Esophagus squamous epithelium (tissue), 4 donors: ENCODE measurements at regions not wholly inside any gene's neighbourhood (a gene's known extent, or its start where the extent isn't known, plus 50 kb on each side); places are given as distances from the start of the nearest gene placed in this dataset.
"Not testable (repeated sequence)": the region's sequence is repeated elsewhere in the genome, so short reads cannot be mapped to it uniquely, and the experiment has no call there.

Source experiments
- POLR2A ChIP-seq, 4 donors: fragments of 450-650 bp; IDR thresholded peaks; one replicate each; pipeline ENCODE4 v1.6.1; 2017; ENCODE audit warnings: antibody characterized with exemption in 4 of 4, mild to moderate bottlenecking in 4 of 4, moderate library complexity in 3 of 4
- TF ChIP-seq, protein P1 (sequence below), 6 experiments: fragments of 450-650 bp in 4 of 6; fragments of 200-600 bp in 2 of 6; sonication (generic) in 2 of 6; IDR thresholded peaks; one replicate each; pipeline ENCODE4 v1.5.1; 2016 to 2019; ENCODE audit warnings: antibody characterized with exemption in 6 of 6, mild to moderate bottlenecking in 4 of 6, moderate library complexity in 4 of 6

DNA sequence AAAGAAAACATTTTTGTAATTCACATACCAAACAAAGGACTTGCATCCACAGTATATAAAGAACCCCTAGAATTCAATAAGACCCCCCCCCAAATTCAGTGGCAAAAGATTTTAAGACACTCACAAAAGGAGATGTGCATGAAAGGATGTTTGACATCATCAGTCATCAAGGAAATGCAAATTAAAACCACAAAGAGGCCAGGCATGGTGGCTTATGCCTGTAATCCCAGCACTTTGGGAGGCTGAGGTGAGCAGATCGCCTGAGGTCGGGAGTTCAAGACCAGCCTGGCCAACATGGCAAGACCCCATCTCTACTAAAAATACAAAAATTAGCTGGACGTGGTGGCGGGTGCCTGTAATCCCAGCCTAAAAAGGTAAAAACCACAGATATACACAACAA lies 61.3 kb downstream of the AIPL1 start:
- TF ChIP-seq, protein P1, sequence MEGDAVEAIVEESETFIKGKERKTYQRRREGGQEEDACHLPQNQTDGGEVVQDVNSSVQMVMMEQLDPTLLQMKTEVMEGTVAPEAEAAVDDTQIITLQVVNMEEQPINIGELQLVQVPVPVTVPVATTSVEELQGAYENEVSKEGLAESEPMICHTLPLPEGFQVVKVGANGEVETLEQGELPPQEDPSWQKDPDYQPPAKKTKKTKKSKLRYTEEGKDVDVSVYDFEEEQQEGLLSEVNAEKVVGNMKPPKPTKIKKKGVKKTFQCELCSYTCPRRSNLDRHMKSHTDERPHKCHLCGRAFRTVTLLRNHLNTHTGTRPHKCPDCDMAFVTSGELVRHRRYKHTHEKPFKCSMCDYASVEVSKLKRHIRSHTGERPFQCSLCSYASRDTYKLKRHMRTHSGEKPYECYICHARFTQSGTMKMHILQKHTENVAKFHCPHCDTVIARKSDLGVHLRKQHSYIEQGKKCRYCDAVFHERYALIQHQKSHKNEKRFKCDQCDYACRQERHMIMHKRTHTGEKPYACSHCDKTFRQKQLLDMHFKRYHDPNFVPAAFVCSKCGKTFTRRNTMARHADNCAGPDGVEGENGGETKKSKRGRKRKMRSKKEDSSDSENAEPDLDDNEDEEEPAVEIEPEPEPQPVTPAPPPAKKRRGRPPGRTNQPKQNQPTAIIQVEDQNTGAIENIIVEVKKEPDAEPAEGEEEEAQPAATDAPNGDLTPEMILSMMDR (IDR thresholded peaks at IDR 0.05): not testable (repeated sequence)
- not testable (repeated sequence) for TF ChIP-seq POLR2A (IDR thresholded peaks at IDR 0.05)
